Esophagus squamous epithelium (tissue), 4 donors: ENCODE measurements at regions not wholly inside any gene's neighbourhood (a gene's known extent, or its start where the extent isn't known, plus 50 kb on each side); places are given as distances from the start of the nearest gene placed in this dataset.

Experiments used
- POLR2A ChIP-seq, 4 donors: fragments of 450-650 bp; IDR thresholded peaks; one replicate each; pipeline ENCODE4 v1.6.1; 2017; ENCODE audit warnings: antibody characterized with exemption in 4 of 4, mild to moderate bottlenecking in 4 of 4, moderate library complexity in 3 of 4
- TF ChIP-seq, protein P1 (sequence below), 6 experiments: fragments of 450-650 bp in 4 of 6; fragments of 200-600 bp in 2 of 6; sonication (generic) in 2 of 6; IDR thresholded peaks; one replicate each; pipeline ENCODE4 v1.5.1; 2016 to 2019; ENCODE audit warnings: antibody characterized with exemption in 6 of 6, mild to moderate bottlenecking in 4 of 6, moderate library complexity in 4 of 6

DNA sequence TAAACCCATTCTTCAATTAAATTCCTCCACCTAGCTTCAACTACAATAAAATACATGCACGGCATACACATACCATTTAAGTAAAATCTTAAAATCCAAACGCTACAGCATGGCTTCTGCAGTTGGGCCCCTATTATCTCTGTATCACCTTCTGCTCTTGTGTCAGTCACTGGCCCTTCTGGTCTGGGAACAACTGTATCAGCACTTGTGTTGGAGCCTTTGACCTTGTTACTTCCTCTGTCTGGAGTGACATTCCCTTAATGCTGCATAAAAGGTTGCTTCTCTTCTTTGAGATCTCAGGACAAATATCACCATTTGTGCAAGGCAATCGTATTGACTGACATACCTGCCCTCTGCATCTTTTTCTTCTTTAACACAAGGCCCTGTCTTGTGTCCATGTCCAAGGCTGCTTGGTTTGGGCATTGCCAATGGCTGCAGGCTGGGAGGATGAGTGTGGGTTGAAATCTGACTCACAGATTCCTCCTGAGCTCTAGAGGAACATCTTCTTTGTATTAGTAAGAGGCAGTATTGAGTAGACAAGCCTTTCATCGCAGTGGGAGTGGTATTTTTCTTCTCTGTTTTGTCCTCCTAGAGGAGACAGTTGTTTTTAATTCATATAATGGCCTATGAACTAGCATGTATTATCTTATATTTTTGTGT is 267.8 kb upstream of the TRIB2 start:
- TF ChIP-seq, protein P1, sequence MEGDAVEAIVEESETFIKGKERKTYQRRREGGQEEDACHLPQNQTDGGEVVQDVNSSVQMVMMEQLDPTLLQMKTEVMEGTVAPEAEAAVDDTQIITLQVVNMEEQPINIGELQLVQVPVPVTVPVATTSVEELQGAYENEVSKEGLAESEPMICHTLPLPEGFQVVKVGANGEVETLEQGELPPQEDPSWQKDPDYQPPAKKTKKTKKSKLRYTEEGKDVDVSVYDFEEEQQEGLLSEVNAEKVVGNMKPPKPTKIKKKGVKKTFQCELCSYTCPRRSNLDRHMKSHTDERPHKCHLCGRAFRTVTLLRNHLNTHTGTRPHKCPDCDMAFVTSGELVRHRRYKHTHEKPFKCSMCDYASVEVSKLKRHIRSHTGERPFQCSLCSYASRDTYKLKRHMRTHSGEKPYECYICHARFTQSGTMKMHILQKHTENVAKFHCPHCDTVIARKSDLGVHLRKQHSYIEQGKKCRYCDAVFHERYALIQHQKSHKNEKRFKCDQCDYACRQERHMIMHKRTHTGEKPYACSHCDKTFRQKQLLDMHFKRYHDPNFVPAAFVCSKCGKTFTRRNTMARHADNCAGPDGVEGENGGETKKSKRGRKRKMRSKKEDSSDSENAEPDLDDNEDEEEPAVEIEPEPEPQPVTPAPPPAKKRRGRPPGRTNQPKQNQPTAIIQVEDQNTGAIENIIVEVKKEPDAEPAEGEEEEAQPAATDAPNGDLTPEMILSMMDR (IDR thresholded peaks at IDR 0.05): no peak
- TF ChIP-seq POLR2A (IDR thresholded peaks at IDR 0.05): no peak
